ENCODE measurements at regions not wholly inside any gene's neighbourhood (a gene's known extent, or its start where the extent isn't known, plus 50 kb on each side); places are given as distances from the start of the nearest gene placed in this dataset.

GRCh38 chr2:111519071-111519470 lies 364.9 kb downstream of the ANAPC1 start:
- no peak for TF ChIP-seq EZH2phosphoT487 (IDR thresholded peaks at IDR 0.05; ENCODE audit: insufficient read depth, low read depth)
- TF ChIP-seq EZH2 (IDR thresholded peaks at IDR 0.05; ENCODE audit: insufficient read depth, poor library complexity, severe bottlenecking) = no peak

All from GM23248 (cell line).